ENCODE measurements at regions not wholly inside any gene's neighbourhood (a gene's known extent, or its start where the extent isn't known, plus 50 kb on each side); places are given as distances from the start of the nearest gene placed in this dataset.

GRCh38 chr1:242586360-242586680 lies 61.8 kb upstream of the PLD5 start:
- Histone ChIP-seq H3K4me3 (no peak overlapping the region), H3K9me3 (peaks cover 0 to 2% of the 10 kb centered on the region in 2 donors), H3K4me1 (no peaks in the 10 kb centered on the region), H3K27me3 (no peaks in the 10 kb centered on the region), H3K27ac (no peak overlapping the region), H3K36me3 (no peaks in the 10 kb centered on the region)
- DNase-seq (ENCODE audit: low spot score in 2 of 2), result no peak
- TF ChIP-seq POLR2AphosphoS5 (IDR thresholded peaks at IDR 0.05) (no peak), POLR2A (IDR thresholded peaks at IDR 0.05) (no peak)
- TF ChIP-seq, protein P1, sequence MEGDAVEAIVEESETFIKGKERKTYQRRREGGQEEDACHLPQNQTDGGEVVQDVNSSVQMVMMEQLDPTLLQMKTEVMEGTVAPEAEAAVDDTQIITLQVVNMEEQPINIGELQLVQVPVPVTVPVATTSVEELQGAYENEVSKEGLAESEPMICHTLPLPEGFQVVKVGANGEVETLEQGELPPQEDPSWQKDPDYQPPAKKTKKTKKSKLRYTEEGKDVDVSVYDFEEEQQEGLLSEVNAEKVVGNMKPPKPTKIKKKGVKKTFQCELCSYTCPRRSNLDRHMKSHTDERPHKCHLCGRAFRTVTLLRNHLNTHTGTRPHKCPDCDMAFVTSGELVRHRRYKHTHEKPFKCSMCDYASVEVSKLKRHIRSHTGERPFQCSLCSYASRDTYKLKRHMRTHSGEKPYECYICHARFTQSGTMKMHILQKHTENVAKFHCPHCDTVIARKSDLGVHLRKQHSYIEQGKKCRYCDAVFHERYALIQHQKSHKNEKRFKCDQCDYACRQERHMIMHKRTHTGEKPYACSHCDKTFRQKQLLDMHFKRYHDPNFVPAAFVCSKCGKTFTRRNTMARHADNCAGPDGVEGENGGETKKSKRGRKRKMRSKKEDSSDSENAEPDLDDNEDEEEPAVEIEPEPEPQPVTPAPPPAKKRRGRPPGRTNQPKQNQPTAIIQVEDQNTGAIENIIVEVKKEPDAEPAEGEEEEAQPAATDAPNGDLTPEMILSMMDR (IDR thresholded peaks at IDR 0.05), result no peak
- intact Hi-C loops (cut with DNase I; ENCODE audit: low total_unique reads), result loop anchor here (10.0 kb wide), 1 partner anchor 312 kb away; no protein-coding TSS in a partner anchor

- H3K36me3 ChIP-seq, result no peaks in the 10 kb centered on the region
- H3K4me1 ChIP-seq, result no peaks in the 10 kb centered on the region
- intact Hi-C loops (cut with DNase I; ENCODE audit: low total_unique reads), result loop anchor here (10.0 kb wide), 1 partner anchor 311 kb away; no protein-coding TSS in a partner anchor
- H3K9me3 ChIP-seq, result no peaks in the 10 kb centered on the region
- H3K4me3 ChIP-seq, result no peak overlapping the region
- DNase-seq (ENCODE audit: low spot score in 2 of 2), result no peak
- H3K27ac ChIP-seq, result no peak overlapping the region
- H3K27me3 ChIP-seq, result no peaks in the 10 kb centered on the region
- TF ChIP-seq POLR2A (IDR thresholded peaks at IDR 0.05) (no peak), POLR2AphosphoS5 (IDR thresholded peaks at IDR 0.05) (no peak)
- TF ChIP-seq, protein P1 (IDR thresholded peaks at IDR 0.05), result no peak
These were observed 61.3 kb upstream of the PLD5 start for GRCh38 chr1:242585616-242586359.

DNA sequence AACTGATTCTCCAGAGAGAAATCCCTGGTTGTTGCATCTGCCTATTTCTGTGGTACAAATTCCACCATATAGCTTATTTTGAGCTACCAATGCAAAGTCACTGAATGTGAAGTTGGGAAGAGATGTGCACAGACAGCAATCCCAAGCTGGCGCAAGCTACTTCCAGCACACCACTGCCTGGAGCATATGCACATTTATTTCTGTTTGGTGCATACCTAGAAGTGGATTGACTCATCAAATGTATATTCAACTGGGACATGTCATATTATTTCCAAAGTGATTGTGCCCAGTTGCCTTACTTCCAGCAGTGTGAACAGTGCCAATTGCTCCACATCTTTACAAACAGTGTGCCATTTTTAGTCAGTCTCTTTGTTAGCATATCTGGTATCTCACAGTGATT lies 58.2 kb upstream of the PLD5 start:
- no peaks in the 10 kb centered on the region for H3K36me3 ChIP-seq
- no peaks in the 10 kb centered on the region for H3K4me1 ChIP-seq
- H3K9me3 ChIP-seq, result no peaks in the 10 kb centered on the region
- H3K4me3 ChIP-seq, result no peak overlapping the region
- H3K27me3 ChIP-seq, result no peaks in the 10 kb centered on the region
- intact Hi-C loops (cut with DNase I; ENCODE audit: low total_unique reads), result loop anchor here (10.0 kb wide), 1 partner anchor 308 kb away; no protein-coding TSS in a partner anchor
- TF ChIP-seq, protein P1 (IDR thresholded peaks at IDR 0.05), result no peak
- TF ChIP-seq POLR2AphosphoS5 (IDR thresholded peaks at IDR 0.05) (no peak), POLR2A (IDR thresholded peaks at IDR 0.05) (no peak)
- DNase-seq (ENCODE audit: low spot score in 2 of 2), result no peak
- no peak overlapping the region for H3K27ac ChIP-seq

GRCh38 chr1:242579528-242580235 lies 55.2 kb upstream of the PLD5 start:
- no peaks in the 10 kb centered on the region for H3K27me3 ChIP-seq
- no peak for DNase-seq (ENCODE audit: low spot score in 2 of 2)
- H3K4me3 ChIP-seq, result no peak overlapping the region
- H3K36me3 ChIP-seq, result no peaks in the 10 kb centered on the region
- no peaks in the 10 kb centered on the region for H3K9me3 ChIP-seq
- no peak overlapping the region for H3K27ac ChIP-seq
- no peak for TF ChIP-seq POLR2A (IDR thresholded peaks at IDR 0.05)
- TF ChIP-seq, protein P1 (IDR thresholded peaks at IDR 0.05), result no peak
- TF ChIP-seq POLR2AphosphoS5 (IDR thresholded peaks at IDR 0.05), result no peak
- H3K4me1 ChIP-seq, result no peaks in the 10 kb centered on the region
- intact Hi-C loops (cut with DNase I; ENCODE audit: low total_unique reads), result loop anchor here (10.0 kb wide), 1 partner anchor 305 kb away; no protein-coding TSS in a partner anchor

Measured in breast epithelium (tissue), 4 donors.